ENCODE measurements at regions not wholly inside any gene's neighbourhood (a gene's known extent, or its start where the extent isn't known, plus 50 kb on each side); places are given as distances from the start of the nearest gene placed in this dataset.

DNA sequence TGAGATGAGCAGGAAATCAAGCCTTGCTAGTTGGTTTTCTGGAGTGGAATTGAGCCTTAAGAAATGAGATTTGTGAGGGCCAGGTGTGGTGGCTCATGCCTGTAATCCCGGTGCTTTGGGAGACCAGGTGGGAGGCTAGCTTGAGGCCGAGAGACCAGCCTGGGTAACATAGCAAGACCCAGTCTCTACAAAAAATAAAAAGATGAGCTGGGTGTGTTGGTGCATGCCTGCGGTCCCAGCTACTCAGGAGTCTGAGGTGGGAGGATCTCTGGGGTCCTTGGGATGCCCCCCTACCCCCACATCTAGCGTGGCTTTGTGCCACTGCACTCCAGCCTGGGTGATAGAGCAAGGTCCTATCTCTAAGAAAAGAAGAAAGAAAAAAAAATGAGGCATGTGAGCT lies 104.2 kb upstream of the RTL1 start:
- peaks cover 34% of the 10 kb centered on the region for H3K79me2 ChIP-seq (ENCODE audit: insufficient read depth, low read length)
- no peaks in the 10 kb centered on the region for H3K27me3 ChIP-seq (ENCODE audit: insufficient read depth, low read length)
- H4K20me1 ChIP-seq (ENCODE audit: insufficient read depth, low read length) = peaks cover 18% of the 10 kb centered on the region
- H3K27ac ChIP-seq (ENCODE audit: low read depth, low read length) = no peak overlapping the region
- no peaks in the 10 kb centered on the region for H3K9me3 ChIP-seq (ENCODE audit: low read depth, low read length)
- H3K4me3 ChIP-seq (ENCODE audit: insufficient read depth, low read length) = no peak overlapping the region
- H2AFZ ChIP-seq (ENCODE audit: low read length) = no peak overlapping the region
- TF ChIP-seq, protein P1, sequence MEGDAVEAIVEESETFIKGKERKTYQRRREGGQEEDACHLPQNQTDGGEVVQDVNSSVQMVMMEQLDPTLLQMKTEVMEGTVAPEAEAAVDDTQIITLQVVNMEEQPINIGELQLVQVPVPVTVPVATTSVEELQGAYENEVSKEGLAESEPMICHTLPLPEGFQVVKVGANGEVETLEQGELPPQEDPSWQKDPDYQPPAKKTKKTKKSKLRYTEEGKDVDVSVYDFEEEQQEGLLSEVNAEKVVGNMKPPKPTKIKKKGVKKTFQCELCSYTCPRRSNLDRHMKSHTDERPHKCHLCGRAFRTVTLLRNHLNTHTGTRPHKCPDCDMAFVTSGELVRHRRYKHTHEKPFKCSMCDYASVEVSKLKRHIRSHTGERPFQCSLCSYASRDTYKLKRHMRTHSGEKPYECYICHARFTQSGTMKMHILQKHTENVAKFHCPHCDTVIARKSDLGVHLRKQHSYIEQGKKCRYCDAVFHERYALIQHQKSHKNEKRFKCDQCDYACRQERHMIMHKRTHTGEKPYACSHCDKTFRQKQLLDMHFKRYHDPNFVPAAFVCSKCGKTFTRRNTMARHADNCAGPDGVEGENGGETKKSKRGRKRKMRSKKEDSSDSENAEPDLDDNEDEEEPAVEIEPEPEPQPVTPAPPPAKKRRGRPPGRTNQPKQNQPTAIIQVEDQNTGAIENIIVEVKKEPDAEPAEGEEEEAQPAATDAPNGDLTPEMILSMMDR (IDR thresholded peaks at IDR 0.05; ENCODE audit: extremely low read depth, low read depth, low read length) = no peak
- H3K36me3 ChIP-seq (ENCODE audit: insufficient read depth, low read length) = peaks cover 52% of the 10 kb centered on the region
- no peak overlapping the region for H3K4me2 ChIP-seq (ENCODE audit: insufficient read depth, low read length)
- peaks cover 8% of the 10 kb centered on the region for H3K4me1 ChIP-seq (ENCODE audit: insufficient read depth, low read length)
- no peak for DNase-seq (ENCODE audit: insufficient read length, low spot score, missing footprints)

DNA sequence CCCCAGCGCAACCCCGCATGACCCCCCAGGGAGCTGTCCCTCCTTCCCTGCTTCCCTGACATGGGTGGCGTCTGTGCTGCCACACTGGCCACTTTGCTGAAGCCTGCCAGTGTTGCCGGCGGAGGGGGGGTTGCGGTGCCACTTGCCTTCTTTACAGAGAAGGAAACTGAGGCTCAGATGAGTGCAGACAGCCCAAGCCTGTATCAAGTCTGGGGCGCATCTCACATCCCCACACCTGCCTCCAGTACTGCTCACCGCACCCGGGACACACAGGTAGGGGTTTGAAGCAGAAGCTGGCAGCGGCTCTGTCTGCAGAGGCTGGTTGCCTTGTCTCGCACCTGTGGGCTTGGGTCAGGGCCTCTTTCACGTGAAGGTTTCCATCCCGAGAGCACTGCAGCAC lies 104.7 kb upstream of the RTL1 start:
- H3K27me3 ChIP-seq (ENCODE audit: insufficient read depth, low read length) = no peaks in the 10 kb centered on the region
- peaks cover 34% of the 10 kb centered on the region for H3K79me2 ChIP-seq (ENCODE audit: insufficient read depth, low read length)
- H4K20me1 ChIP-seq (ENCODE audit: insufficient read depth, low read length) = peaks cover 18% of the 10 kb centered on the region
- DNase-seq (ENCODE audit: insufficient read length, low spot score, missing footprints) = no peak
- no peak overlapping the region for H3K27ac ChIP-seq (ENCODE audit: low read depth, low read length)
- H3K36me3 ChIP-seq (ENCODE audit: insufficient read depth, low read length) = peaks cover 51% of the 10 kb centered on the region
- no peak overlapping the region for H3K4me2 ChIP-seq (ENCODE audit: insufficient read depth, low read length)
- H2AFZ ChIP-seq (ENCODE audit: low read length) = no peak overlapping the region
- peaks cover 8% of the 10 kb centered on the region for H3K4me1 ChIP-seq (ENCODE audit: insufficient read depth, low read length)
- no peak overlapping the region for H3K4me3 ChIP-seq (ENCODE audit: insufficient read depth, low read length)
- TF ChIP-seq, protein P1 (IDR thresholded peaks at IDR 0.05; ENCODE audit: extremely low read depth, low read depth, low read length) = no peak
- no peaks in the 10 kb centered on the region for H3K9me3 ChIP-seq (ENCODE audit: low read depth, low read length)

DNA sequence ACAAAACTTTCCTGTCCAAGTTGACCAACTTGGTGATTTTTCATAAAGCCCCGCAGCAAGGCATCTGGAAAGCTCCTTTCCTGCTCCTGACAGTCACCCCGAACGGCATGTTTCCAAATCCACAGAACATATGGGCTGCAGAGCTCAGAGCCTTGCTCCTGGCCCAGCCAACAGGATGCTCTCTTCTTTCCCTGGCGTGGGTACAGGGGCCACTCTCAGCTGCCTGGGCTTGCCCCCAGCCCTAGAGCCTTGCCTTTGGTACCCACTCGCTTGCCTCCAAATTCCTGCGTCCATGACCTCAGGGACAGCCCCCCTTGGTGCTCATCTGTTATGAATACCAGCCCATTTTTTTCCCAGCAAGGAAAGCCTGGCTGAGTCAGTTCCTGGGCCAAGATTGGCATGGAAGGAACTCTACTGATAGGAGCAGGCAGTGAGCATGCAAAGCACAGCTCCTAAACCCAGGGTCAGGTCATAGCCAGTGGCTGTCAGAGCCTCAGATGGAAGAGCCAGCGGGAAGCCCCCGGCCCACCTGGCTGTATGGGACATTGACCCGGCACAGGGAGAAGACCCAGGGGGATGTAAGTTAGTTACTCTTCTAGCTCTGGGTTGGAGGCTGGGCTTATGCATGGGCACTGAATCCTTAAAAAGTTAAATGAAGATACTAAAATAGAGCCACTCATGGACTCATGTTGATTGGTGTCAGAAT lies 105.3 kb upstream of the RTL1 start:
- peaks cover 8% of the 10 kb centered on the region for H3K4me1 ChIP-seq (ENCODE audit: insufficient read depth, low read length)
- no peaks in the 10 kb centered on the region for H3K9me3 ChIP-seq (ENCODE audit: low read depth, low read length)
- peaks cover 51% of the 10 kb centered on the region for H3K36me3 ChIP-seq (ENCODE audit: insufficient read depth, low read length)
- TF ChIP-seq, protein P1 (IDR thresholded peaks at IDR 0.05; ENCODE audit: extremely low read depth, low read depth, low read length) = no peak
- H4K20me1 ChIP-seq (ENCODE audit: insufficient read depth, low read length) = peaks cover 18% of the 10 kb centered on the region
- no peak overlapping the region for H3K27ac ChIP-seq (ENCODE audit: low read depth, low read length)
- H3K79me2 ChIP-seq (ENCODE audit: insufficient read depth, low read length) = peaks cover 31% of the 10 kb centered on the region
- no peaks in the 10 kb centered on the region for H3K27me3 ChIP-seq (ENCODE audit: insufficient read depth, low read length)
- H3K4me3 ChIP-seq (ENCODE audit: insufficient read depth, low read length) = no peak overlapping the region
- H3K4me2 ChIP-seq (ENCODE audit: insufficient read depth, low read length) = no peak overlapping the region
- H2AFZ ChIP-seq (ENCODE audit: low read length) = no peak overlapping the region
- DNase-seq (ENCODE audit: insufficient read length, low spot score, missing footprints) = peak; percentile 78

DNA sequence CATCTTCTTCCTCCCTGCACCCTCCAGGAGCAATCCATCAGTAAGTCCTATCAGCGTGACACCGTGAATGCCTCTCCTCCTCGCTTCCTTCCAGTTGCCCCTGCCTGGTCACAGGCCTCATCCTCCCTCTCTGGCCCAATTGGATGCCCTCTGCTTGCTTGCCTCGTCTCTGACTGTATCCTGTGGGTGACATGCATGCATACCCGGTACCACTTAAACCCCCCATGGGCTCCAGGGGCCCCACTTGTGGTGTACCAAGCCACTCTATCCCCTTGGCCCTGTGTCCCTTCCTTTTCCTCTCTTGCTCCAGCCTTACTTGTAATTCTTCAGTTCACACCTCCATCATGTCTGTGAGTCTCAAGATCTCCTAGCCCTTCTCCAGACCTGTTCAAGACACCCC lies 106.0 kb upstream of the RTL1 start:
- no peak overlapping the region for H3K27ac ChIP-seq (ENCODE audit: low read depth, low read length)
- no peak overlapping the region for H3K4me3 ChIP-seq (ENCODE audit: insufficient read depth, low read length)
- no peak for DNase-seq (ENCODE audit: insufficient read length, low spot score, missing footprints)
- peaks cover 29% of the 10 kb centered on the region for H3K79me2 ChIP-seq (ENCODE audit: insufficient read depth, low read length)
- no peaks in the 10 kb centered on the region for H3K27me3 ChIP-seq (ENCODE audit: insufficient read depth, low read length)
- H4K20me1 ChIP-seq (ENCODE audit: insufficient read depth, low read length) = peaks cover 18% of the 10 kb centered on the region
- TF ChIP-seq, protein P1 (IDR thresholded peaks at IDR 0.05; ENCODE audit: extremely low read depth, low read depth, low read length) = no peak
- H3K4me1 ChIP-seq (ENCODE audit: insufficient read depth, low read length) = peaks cover 5% of the 10 kb centered on the region
- no peaks in the 10 kb centered on the region for H3K9me3 ChIP-seq (ENCODE audit: low read depth, low read length)
- peaks cover 51% of the 10 kb centered on the region for H3K36me3 ChIP-seq (ENCODE audit: insufficient read depth, low read length)
- H2AFZ ChIP-seq (ENCODE audit: low read length) = no peak overlapping the region
- H3K4me2 ChIP-seq (ENCODE audit: insufficient read depth, low read length) = no peak overlapping the region
